GM12873 (cell line): ENCODE measurements at regions not wholly inside any gene's neighbourhood (a gene's known extent, or its start where the extent isn't known, plus 50 kb on each side); places are given as distances from the start of the nearest gene placed in this dataset.

Experiments used
- TF ChIP-seq, protein P1 (sequence below): IDR thresholded peaks from 2 replicates; pipeline ENCODE4 v1.5.1; 2012; ENCODE audit warnings: low read depth, mild to moderate bottlenecking, moderate library complexity, low read length, control low read depth; ENCODE audit not compliant: insufficient read depth; ENCODE audit errors: missing control alignments

DNA sequence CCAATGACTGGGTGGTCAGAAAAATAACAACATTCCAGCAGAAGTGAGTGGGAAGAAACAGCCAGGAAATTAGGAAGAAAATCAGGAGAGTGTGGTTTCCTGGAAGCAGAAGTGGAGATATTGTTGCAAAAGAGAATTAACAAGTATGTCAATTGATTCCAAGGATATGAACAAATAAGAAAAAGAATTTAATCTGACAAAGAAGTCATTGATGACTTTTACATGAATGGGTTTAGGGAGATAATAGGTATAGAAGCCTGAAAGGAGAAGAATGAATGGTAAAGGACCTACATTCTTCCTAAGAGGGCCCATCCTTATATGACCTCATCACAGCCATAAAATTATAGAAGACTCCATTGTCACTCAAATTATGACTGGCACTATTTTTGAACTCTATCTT, 1440.1 kb downstream of the OTOL1 start:
- TF ChIP-seq, protein P1, sequence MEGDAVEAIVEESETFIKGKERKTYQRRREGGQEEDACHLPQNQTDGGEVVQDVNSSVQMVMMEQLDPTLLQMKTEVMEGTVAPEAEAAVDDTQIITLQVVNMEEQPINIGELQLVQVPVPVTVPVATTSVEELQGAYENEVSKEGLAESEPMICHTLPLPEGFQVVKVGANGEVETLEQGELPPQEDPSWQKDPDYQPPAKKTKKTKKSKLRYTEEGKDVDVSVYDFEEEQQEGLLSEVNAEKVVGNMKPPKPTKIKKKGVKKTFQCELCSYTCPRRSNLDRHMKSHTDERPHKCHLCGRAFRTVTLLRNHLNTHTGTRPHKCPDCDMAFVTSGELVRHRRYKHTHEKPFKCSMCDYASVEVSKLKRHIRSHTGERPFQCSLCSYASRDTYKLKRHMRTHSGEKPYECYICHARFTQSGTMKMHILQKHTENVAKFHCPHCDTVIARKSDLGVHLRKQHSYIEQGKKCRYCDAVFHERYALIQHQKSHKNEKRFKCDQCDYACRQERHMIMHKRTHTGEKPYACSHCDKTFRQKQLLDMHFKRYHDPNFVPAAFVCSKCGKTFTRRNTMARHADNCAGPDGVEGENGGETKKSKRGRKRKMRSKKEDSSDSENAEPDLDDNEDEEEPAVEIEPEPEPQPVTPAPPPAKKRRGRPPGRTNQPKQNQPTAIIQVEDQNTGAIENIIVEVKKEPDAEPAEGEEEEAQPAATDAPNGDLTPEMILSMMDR: no peak

DNA sequence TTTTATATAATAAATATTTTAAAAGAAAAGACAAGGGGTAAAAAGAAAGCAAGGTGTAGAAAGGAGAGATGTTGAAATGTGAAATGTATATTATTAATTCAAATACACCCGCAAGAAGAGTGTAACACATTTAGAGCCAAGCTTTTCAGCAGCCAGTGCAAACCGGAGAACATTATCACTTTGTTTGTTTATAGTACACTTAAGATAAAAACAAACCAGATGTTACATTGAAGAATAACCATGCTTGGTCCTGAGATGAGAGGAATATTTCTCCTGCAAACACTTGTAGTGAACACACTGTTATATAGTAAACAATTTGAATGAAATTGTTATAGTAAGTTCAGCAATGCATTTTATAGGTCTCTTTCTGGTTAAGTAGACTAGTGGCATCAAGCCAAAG, 1441.5 kb downstream of the OTOL1 start:
- TF ChIP-seq, protein P1: no peak

DNA sequence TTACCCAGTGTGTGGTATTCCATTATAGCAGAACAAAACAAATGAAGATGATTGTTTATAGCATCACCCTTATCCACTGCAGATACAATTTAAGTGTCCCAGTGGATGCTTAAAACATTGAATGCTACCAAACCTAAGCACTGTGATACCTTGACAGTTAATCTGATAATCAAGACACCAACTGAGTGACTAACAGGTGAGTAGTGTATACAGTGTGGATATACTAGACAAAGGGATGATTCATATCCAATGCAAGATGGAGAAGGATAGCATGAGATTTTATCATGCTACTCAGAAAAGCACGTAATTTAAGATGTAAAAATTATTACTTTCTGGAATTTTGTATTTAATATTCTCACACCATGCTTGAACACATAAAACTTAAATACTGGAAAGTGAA, 1449.0 kb downstream of the OTOL1 start:
- TF ChIP-seq, protein P1: no peak

DNA sequence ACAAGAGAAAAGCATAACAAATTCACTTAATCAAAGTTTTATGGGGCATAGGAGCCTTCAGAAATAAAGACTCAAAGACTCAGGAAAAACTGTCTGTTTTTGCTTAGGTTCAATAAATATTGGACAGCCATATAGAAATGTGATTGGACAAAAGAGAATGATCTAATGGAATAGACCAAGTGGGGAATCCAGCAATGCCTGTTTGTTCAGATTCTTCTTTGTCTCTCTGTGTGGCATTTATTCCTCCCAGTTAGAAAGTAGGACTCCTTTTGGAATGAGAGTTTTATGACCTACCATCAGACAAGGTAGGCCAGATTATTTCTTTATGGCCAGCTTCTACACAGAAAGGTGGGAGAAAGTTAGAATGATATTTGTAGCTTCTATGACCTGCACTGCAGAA, 1460.1 kb downstream of the OTOL1 start:
- TF ChIP-seq, protein P1: no peak

DNA sequence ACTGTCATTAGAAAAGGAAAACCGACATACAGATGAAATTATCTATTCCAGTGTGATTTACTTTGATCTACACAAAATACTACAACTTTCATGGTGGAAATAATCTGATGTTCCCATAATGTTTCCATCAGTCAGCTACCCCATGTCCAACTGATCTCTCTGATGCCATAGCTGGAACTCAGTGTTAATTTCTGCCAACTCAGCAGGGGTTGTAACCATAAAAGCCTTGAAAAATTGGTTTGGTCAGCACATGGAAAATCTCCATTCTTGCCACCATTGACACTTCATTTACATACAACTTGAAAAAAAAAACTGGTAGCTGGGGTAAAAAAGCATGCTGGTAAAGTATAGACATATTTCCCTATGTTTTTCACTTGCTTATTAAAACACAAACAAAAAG, 1463.7 kb downstream of the OTOL1 start:
- TF ChIP-seq, protein P1: no peak

DNA sequence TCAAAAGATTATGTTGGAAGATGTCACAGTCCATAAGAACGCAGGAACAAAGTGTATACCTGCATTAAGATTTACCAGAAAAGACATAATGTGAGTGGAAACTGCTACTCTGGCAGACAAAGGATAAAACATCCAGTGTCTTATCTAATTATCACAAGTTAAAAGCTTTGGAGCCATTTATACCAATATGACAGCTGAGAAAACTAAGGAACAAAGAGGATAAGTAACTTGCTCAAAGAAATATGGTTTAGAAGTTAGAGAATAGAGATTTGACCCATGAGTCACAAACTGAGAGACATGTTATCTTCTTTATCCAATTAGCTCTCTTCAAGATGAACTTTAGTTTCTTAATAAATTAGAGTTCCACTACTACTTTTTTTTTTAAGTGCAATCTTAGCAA, 1473.7 kb downstream of the OTOL1 start:
- TF ChIP-seq, protein P1: no peak

DNA sequence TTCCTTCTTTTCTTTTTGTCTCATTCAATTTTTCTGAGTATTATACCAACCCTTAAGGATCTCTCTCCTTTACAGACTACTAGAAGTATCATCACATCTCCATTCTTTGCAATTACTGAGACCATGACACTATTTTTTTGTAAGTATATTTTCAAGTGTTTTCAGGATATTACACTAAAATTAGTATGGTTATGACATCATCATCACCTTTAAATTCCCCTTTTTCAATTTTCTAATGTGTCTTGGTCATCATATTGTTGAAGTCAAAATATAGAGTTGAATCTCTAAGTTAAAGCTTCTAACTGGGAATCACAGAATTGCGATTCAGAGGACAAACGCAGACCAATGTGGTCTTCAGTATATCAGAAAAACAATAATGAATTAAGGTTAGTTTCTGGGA, 1475.1 kb downstream of the OTOL1 start:
- TF ChIP-seq, protein P1: no peak

DNA sequence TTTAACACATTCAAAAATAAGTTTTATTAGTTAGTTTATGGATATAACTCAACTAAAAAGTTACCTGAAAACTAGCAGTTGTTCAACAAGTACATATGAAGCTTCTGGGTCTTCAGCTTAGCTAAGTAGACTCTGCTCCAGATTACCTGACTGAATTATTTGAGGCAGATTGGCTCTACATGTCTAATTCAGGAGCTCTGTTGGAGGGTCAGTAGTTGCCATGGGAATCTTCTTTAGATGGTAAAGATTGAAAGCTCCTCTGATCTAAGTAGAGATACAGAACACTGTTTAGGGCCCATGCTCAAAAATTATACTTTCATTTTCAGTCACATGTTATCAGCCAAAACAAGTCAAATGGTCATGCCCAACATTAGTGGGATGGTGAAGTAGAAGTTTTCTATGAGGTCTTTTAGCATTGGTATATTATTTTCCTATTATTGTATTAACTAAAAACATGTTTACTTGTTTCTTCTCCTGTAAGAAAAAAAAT, 1476.9 kb downstream of the OTOL1 start:
- TF ChIP-seq, protein P1: no peak
